HepG2 (cell line): ENCODE measurements at regions not wholly inside any gene's neighbourhood (a gene's known extent, or its start where the extent isn't known, plus 50 kb on each side); places are given as distances from the start of the nearest gene placed in this dataset.

Experiments
- GPN1 ChIP-seq: sonication (generic); formaldehyde crosslinking; IDR thresholded peaks from 2 replicates; pipeline ENCODE4 v1.5.1; 2020; ENCODE audit warnings: missing genetic modification reagents, borderline replicate concordance
- SATB2 ChIP-seq: sonication (generic); formaldehyde crosslinking; IDR thresholded peaks from 2 replicates; pipeline ENCODE4 v1.5.0; 2020; ENCODE audit warnings: missing genetic modification reagents
- YY1 ChIP-seq: IDR thresholded peaks from 2 replicates; pipeline ENCODE4 v1.6.1; 2011; ENCODE audit warnings: low read length, low read depth, moderate library complexity, mild to moderate bottlenecking; ENCODE audit not compliant: insufficient read depth, insufficient replicate concordance
- TF ChIP-seq, protein P1 (sequence below), 2 experiments: IDR thresholded peaks; 2 replicates each; pipeline ENCODE4 v1.6.1; 2011 to 2012; ENCODE audit warnings: low read length in 2 of 2, borderline replicate concordance in 1 of 2, low read depth in 1 of 2, mild to moderate bottlenecking in 1 of 2, moderate library complexity in 1 of 2

DNA sequence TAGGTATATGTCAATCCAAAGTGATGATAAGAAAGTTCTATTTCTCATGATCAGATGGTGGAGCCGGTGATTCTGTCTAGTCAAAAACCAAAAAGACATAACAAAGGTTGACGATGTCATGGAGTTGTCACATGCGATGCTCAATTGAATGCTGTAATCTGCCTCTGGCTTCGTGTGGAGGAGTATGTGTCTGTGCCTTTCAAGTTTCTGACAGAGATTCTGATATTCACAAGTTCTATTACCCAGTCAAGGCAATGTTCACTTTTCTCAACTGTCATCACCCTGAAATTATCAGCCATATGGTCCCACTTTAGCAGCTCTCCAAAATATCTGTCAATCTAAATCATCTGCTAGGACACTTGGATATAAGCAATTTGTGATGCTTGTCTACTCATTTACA is 367.6 kb upstream of the PRR20A start:
- TF ChIP-seq GPN1 (CRISPR knock-in tag): no peak
- no peak for TF ChIP-seq SATB2 (CRISPR knock-in tag)
- TF ChIP-seq, protein P1, sequence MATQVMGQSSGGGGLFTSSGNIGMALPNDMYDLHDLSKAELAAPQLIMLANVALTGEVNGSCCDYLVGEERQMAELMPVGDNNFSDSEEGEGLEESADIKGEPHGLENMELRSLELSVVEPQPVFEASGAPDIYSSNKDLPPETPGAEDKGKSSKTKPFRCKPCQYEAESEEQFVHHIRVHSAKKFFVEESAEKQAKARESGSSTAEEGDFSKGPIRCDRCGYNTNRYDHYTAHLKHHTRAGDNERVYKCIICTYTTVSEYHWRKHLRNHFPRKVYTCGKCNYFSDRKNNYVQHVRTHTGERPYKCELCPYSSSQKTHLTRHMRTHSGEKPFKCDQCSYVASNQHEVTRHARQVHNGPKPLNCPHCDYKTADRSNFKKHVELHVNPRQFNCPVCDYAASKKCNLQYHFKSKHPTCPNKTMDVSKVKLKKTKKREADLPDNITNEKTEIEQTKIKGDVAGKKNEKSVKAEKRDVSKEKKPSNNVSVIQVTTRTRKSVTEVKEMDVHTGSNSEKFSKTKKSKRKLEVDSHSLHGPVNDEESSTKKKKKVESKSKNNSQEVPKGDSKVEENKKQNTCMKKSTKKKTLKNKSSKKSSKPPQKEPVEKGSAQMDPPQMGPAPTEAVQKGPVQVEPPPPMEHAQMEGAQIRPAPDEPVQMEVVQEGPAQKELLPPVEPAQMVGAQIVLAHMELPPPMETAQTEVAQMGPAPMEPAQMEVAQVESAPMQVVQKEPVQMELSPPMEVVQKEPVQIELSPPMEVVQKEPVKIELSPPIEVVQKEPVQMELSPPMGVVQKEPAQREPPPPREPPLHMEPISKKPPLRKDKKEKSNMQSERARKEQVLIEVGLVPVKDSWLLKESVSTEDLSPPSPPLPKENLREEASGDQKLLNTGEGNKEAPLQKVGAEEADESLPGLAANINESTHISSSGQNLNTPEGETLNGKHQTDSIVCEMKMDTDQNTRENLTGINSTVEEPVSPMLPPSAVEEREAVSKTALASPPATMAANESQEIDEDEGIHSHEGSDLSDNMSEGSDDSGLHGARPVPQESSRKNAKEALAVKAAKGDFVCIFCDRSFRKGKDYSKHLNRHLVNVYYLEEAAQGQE (IDR thresholded peaks at IDR 0.05; ENCODE audit: borderline replicate concordance in 1 of 2, low read depth in 1 of 2, low read length in 2 of 2): no peak
- TF ChIP-seq YY1: no peak
